Hepatocyte (in vitro differentiated cells): ENCODE measurements at regions not wholly inside any gene's neighbourhood (a gene's known extent, or its start where the extent isn't known, plus 50 kb on each side); places are given as distances from the start of the nearest gene placed in this dataset.

Experiments used
- CTCF ChIP-seq: fragments of 200-600 bp; sonication (generic); IDR thresholded peaks from 2 replicates; pipeline ENCODE4 v1.5.1; 2016; ENCODE audit warnings: antibody characterized with exemption, mild to moderate bottlenecking; ENCODE audit not compliant: poor library complexity
- EZH2 ChIP-seq: fragments of 200-600 bp; sonication (generic); IDR thresholded peaks from 2 replicates; pipeline ENCODE4 v1.6.1; 2016; ENCODE audit warnings: antibody characterized with exemption, mild to moderate bottlenecking, borderline replicate concordance
- EZH2phosphoT487 ChIP-seq: fragments of 200-600 bp; sonication (generic); IDR thresholded peaks from one replicate; pipeline ENCODE4 v1.6.1; 2018; ENCODE audit warnings: antibody characterized with exemption, mild to moderate bottlenecking, low read depth, moderate library complexity; ENCODE audit not compliant: unreplicated experiment, severe bottlenecking

GRCh38 chr20:51888291-51888690 is 86.0 kb upstream of the SALL4 start:
- TF ChIP-seq CTCF: no peak
- no peak for TF ChIP-seq EZH2
- TF ChIP-seq EZH2phosphoT487: no peak
